ENCODE measurements at regions not wholly inside any gene's neighbourhood (a gene's known extent, or its start where the extent isn't known, plus 50 kb on each side); places are given as distances from the start of the nearest gene placed in this dataset.

GRCh38 chr12:20250761-20251160, 117.6 kb upstream of the PDE3A start:
- no peak overlapping the region for H3K27ac Mint-ChIP-seq (ENCODE audit: unreplicated experiment)
- no peak for TF ChIP-seq CTCF (IDR thresholded peaks at IDR 0.05)
- peaks cover 4% of the 10 kb centered on the region for H3K36me3 Mint-ChIP-seq (ENCODE audit: low read depth)
- H3K27me3 Mint-ChIP-seq (ENCODE audit: low read depth): no peaks in the 10 kb centered on the region
- H3K9me3 Mint-ChIP-seq (ENCODE audit: low read depth): peaks cover 26% of the 10 kb centered on the region
- DNase-seq (ENCODE audit: low spot score): no peak
- H3K4me3 Mint-ChIP-seq (ENCODE audit: unreplicated experiment): no peak overlapping the region
- no peaks in the 10 kb centered on the region for H3K4me1 Mint-ChIP-seq (ENCODE audit: low read depth)

- peaks cover 29% of the 10 kb centered on the region for H3K4me1 Mint-ChIP-seq (ENCODE audit: low read depth)
- H3K27me3 Mint-ChIP-seq (ENCODE audit: low read depth): no peaks in the 10 kb centered on the region
- no peak for DNase-seq (ENCODE audit: low spot score)
- no peaks in the 10 kb centered on the region for H3K9me3 Mint-ChIP-seq (ENCODE audit: low read depth)
- H3K27ac Mint-ChIP-seq (ENCODE audit: unreplicated experiment): no peak overlapping the region
- no peaks in the 10 kb centered on the region for H3K36me3 Mint-ChIP-seq (ENCODE audit: low read depth)
- H3K4me3 Mint-ChIP-seq (ENCODE audit: unreplicated experiment): no peak overlapping the region
- no peak for TF ChIP-seq CTCF (IDR thresholded peaks at IDR 0.05)
These were observed 111.0 kb upstream of the PDE3A start for GRCh38 chr12:20257311-20257710.

- Mint-ChIP-seq H3K4me1 (ENCODE audit: low read depth) (peaks cover 32% of the 10 kb centered on the region), H3K27me3 (ENCODE audit: low read depth) (no peaks in the 10 kb centered on the region), H3K27ac (ENCODE audit: unreplicated experiment) (peak overlapping the region; percentile 79), H3K36me3 (ENCODE audit: low read depth) (no peaks in the 10 kb centered on the region), H3K4me3 (ENCODE audit: unreplicated experiment) (no peak overlapping the region), H3K9me3 (ENCODE audit: low read depth) (no peaks in the 10 kb centered on the region)
- no peak for TF ChIP-seq CTCF (IDR thresholded peaks at IDR 0.05)
- no peak for DNase-seq (ENCODE audit: low spot score)
These were observed 108.6 kb upstream of the PDE3A start for GRCh38 chr12:20259786-20260185.

GRCh38 chr12:20260851-20261250, 107.5 kb upstream of the PDE3A start:
- no peak for TF ChIP-seq CTCF (IDR thresholded peaks at IDR 0.05)
- DNase-seq (ENCODE audit: low spot score): no peak
- no peaks in the 10 kb centered on the region for H3K9me3 Mint-ChIP-seq (ENCODE audit: low read depth)
- H3K36me3 Mint-ChIP-seq (ENCODE audit: low read depth): no peaks in the 10 kb centered on the region
- no peaks in the 10 kb centered on the region for H3K27me3 Mint-ChIP-seq (ENCODE audit: low read depth)
- H3K4me1 Mint-ChIP-seq (ENCODE audit: low read depth): peaks cover 40% of the 10 kb centered on the region
- peak overlapping the region; percentile 25 for H3K4me3 Mint-ChIP-seq (ENCODE audit: unreplicated experiment)
- peak overlapping the region; percentile 79 for H3K27ac Mint-ChIP-seq (ENCODE audit: unreplicated experiment)

- Mint-ChIP-seq H3K27me3 (ENCODE audit: low read depth) (no peaks in the 10 kb centered on the region), H3K27ac (ENCODE audit: unreplicated experiment) (no peak overlapping the region), H3K4me1 (ENCODE audit: low read depth) (peaks cover 40% of the 10 kb centered on the region), H3K4me3 (ENCODE audit: unreplicated experiment) (no peak overlapping the region), H3K9me3 (ENCODE audit: low read depth) (no peaks in the 10 kb centered on the region), H3K36me3 (ENCODE audit: low read depth) (no peaks in the 10 kb centered on the region)
- TF ChIP-seq CTCF (IDR thresholded peaks at IDR 0.05): no peak
- no peak for DNase-seq (ENCODE audit: low spot score)
These were observed 106.2 kb upstream of the PDE3A start for GRCh38 chr12:20262119-20262518.

All from chondrocyte (in vitro differentiated cells).